ENCODE measurements at regions not wholly inside any gene's neighbourhood (a gene's known extent, or its start where the extent isn't known, plus 50 kb on each side); places are given as distances from the start of the nearest gene placed in this dataset.

GRCh38 chr6:105874835-105875626, 211.1 kb upstream of the PRDM1 start:
- peaks cover 43 to 59% of the 10 kb centered on the region in 2 donors for H3K4me1 ChIP-seq (ENCODE audit: control insufficient read depth in 1 of 2, insufficient read depth in 2 of 2, low read length in 2 of 2)
- H3K9me3 ChIP-seq (replicated peaks in 1 of 2; ENCODE audit: control insufficient read depth in 1 of 2, insufficient read depth in 1 of 2, low read length in 2 of 2) = no peaks in the 10 kb centered on the region
- H2AFZ ChIP-seq (ENCODE audit: insufficient read depth, low read depth, low read length, poor library complexity, severe bottlenecking) = no peak overlapping the region
- H3K9ac ChIP-seq (ENCODE audit: insufficient read depth, low read length, poor library complexity, severe bottlenecking) = no peak overlapping the region
- no peak overlapping the region for H3K4me3 ChIP-seq (replicated peaks in 1 of 3; ENCODE audit: low read depth in 2 of 3, low read length in 3 of 3)
- Mint-ChIP-seq H3K27ac (peak overlapping the region in 5 of 7 donors; percentile 37 to 76 (median 66)), H3K4me3 (no peak overlapping the region), H3K36me3 (peaks cover 3 to 4% of the 10 kb centered on the region in 2 donors), H3K9me3 (peaks cover 0 to 5% (median 0%) of the 10 kb centered on the region in 7 donors), H3K4me1 (peaks cover 59% of the 10 kb centered on the region), H3K27me3 (ENCODE audit: low read depth in 3 of 3) (peaks cover 0 to 4% (median 0%) of the 10 kb centered on the region in 3 donors)
- no peak overlapping the region for H3K4me2 ChIP-seq (replicated peaks; ENCODE audit: extremely low read depth, low read length, poor library complexity, severe bottlenecking)
- intact Hi-C loops (cut with micrococcal nuclease) = loop anchor here in 1 of 2 donors (10.0 kb wide), 1 partner anchor 640 kb away; no protein-coding TSS in a partner anchor
- no peaks in the 10 kb centered on the region for H3K36me3 ChIP-seq (replicated peaks in 1 of 2; ENCODE audit: control insufficient read depth in 1 of 2, insufficient read depth in 2 of 2, low read length in 2 of 2)
- H3K27me3 ChIP-seq (ENCODE audit: control insufficient read depth in 2 of 2, insufficient read depth in 2 of 2, low read length in 2 of 2) = no peaks in the 10 kb centered on the region
- H3K79me2 ChIP-seq (ENCODE audit: insufficient read depth, low read length) = no peaks in the 10 kb centered on the region
- no peak for DNase-seq
- WGBS (ENCODE audit: insufficient coverage) = 93% methylated on average over 3 of the region's 8 CpGs
- no peak overlapping the region for H3K27ac ChIP-seq (ENCODE audit: low read depth in 1 of 2, low read length in 2 of 2)
- H4K20me1 ChIP-seq (ENCODE audit: insufficient read depth, low read length) = no peaks in the 10 kb centered on the region
- TF ChIP-seq CTCF (IDR thresholded peaks at IDR 0.05) = no peak

- no peak for DNase-seq
- Mint-ChIP-seq H3K27me3 (ENCODE audit: low read depth in 3 of 3) (peaks cover 0 to 4% (median 0%) of the 10 kb centered on the region in 3 donors), H3K36me3 (peaks cover 3 to 4% of the 10 kb centered on the region in 2 donors), H3K9me3 (peaks cover 0 to 5% (median 0%) of the 10 kb centered on the region in 7 donors), H3K4me3 (no peak overlapping the region), H3K27ac (peak overlapping the region; percentile 1 to 96 (median 94)), H3K4me1 (peaks cover 60% of the 10 kb centered on the region)
- Histone ChIP-seq H3K9ac (ENCODE audit: insufficient read depth, low read length, poor library complexity, severe bottlenecking) (no peak overlapping the region), H3K4me2 (replicated peaks; ENCODE audit: extremely low read depth, low read length, poor library complexity, severe bottlenecking) (no peak overlapping the region), H3K4me1 (ENCODE audit: control insufficient read depth in 1 of 2, insufficient read depth in 2 of 2, low read length in 2 of 2) (peaks cover 51 to 61% of the 10 kb centered on the region in 2 donors), H3K79me2 (ENCODE audit: insufficient read depth, low read length) (no peaks in the 10 kb centered on the region), H4K20me1 (ENCODE audit: insufficient read depth, low read length) (no peaks in the 10 kb centered on the region), H3K27me3 (ENCODE audit: control insufficient read depth in 2 of 2, insufficient read depth in 2 of 2, low read length in 2 of 2) (no peaks in the 10 kb centered on the region), H3K27ac (ENCODE audit: low read depth in 1 of 2, low read length in 2 of 2) (peak overlapping the region in 1 of 2 donors; percentile 91), H3K9me3 (replicated peaks in 1 of 2; ENCODE audit: control insufficient read depth in 1 of 2, insufficient read depth in 1 of 2, low read length in 2 of 2) (no peaks in the 10 kb centered on the region), H3K4me3 (replicated peaks in 1 of 3; ENCODE audit: low read depth in 2 of 3, low read length in 3 of 3) (no peak overlapping the region), H2AFZ (ENCODE audit: insufficient read depth, low read depth, low read length, poor library complexity, severe bottlenecking) (no peak overlapping the region), H3K36me3 (replicated peaks in 1 of 2; ENCODE audit: control insufficient read depth in 1 of 2, insufficient read depth in 2 of 2, low read length in 2 of 2) (no peaks in the 10 kb centered on the region)
- no peak for TF ChIP-seq CTCF (IDR thresholded peaks at IDR 0.05)
- WGBS (ENCODE audit: insufficient coverage) = no CpG with 5 or more reads among the region's 3 CpGs
- intact Hi-C loops (cut with micrococcal nuclease) = loop anchor here in 1 of 2 donors (10.0 kb wide), 1 partner anchor 641 kb away; no protein-coding TSS in a partner anchor
These were observed 212.3 kb upstream of the PRDM1 start for GRCh38 chr6:105873799-105874198.
